HG02678 (cell line): ENCODE measurements at regions not wholly inside any gene's neighbourhood (a gene's known extent, or its start where the extent isn't known, plus 50 kb on each side); places are given as distances from the start of the nearest gene placed in this dataset.

Experiments
- ATAC-seq: cut with Tn5 transposase; IDR thresholded peaks from one replicate; pipeline ENCODE4 v1.9.1; 2021; ENCODE audit warnings: mild to moderate bottlenecking, moderate library complexity; ENCODE audit not compliant: unreplicated experiment

DNA sequence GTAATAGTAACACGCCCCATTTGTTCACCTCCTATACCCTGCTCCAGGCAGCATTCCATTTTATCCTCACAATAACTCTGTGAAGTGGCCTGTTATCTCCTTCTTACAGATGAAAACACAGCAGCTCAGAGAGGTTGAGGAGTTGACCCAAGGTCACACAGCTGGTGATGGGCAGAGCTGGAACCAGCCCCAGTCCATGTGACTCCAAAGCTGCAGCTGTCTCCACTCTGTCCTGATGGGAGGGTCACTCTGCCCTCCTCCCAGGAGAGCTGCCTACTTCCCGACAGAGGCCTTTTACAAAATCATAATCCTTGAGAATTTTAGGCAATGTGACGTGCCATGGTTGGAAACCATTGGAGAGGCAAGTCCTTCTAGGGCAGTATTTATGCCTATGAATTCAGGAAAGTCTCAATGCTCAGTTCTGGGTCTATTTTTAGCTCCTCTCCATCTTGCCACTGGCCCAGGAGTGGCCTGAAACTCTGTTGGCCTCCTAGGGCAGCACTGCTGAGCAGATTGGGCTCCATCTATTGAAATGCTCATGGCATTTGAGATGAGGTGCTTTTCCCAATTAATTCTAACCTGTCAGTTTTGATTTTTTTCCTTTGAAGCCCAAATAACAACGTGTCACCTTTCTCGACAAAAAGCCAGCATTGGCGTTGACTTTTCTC, 50.1 kb upstream of the KCNK12 start:
- no peak for ATAC-seq
